ENCODE measurements at regions not wholly inside any gene's neighbourhood (a gene's known extent, or its start where the extent isn't known, plus 50 kb on each side); places are given as distances from the start of the nearest gene placed in this dataset.

GRCh38 chr5:10069637-10070313, 179.9 kb downstream of the ATPSCKMT start:
- DNase-seq, result no peak
- no peak overlapping the region for H4K8ac ChIP-seq (ENCODE audit: low read depth in 2 of 2, low read length in 2 of 2)
- no peak overlapping the region for H3K4me3 ChIP-seq (ENCODE audit: insufficient read depth, low read depth, low read length)
- no peak overlapping the region for H3K27ac ChIP-seq (ENCODE audit: insufficient read depth, low read length)
- H2AFZ ChIP-seq (replicated peaks; ENCODE audit: low read length, poor library complexity), result no peak overlapping the region
- H3K27me3 ChIP-seq (ENCODE audit: control insufficient read depth, insufficient read depth, low read length), result peaks cover 19% of the 10 kb centered on the region
- no peak overlapping the region for H3K23ac ChIP-seq (ENCODE audit: low read depth, low read length)
- intact Hi-C loops (cut with micrococcal nuclease) (no loop called here), dilution Hi-C loops (cut with HindIII; ENCODE audit: low sequenced_read_pairs, unreplicated experiment) (no loop called here), in situ Hi-C loops (cut with MboI; ENCODE audit: low sequenced_read_pairs) (no loop called here)
- no peak overlapping the region for H3K9ac ChIP-seq (ENCODE audit: low read depth, low read length)
- H3K18ac ChIP-seq (ENCODE audit: low read depth, low read length), result no peak overlapping the region
- no peaks in the 10 kb centered on the region for H3K79me1 ChIP-seq (ENCODE audit: low read depth in 1 of 2, low read length in 2 of 2)
- H2BK5ac ChIP-seq (ENCODE audit: low read depth, low read length, poor library complexity, severe bottlenecking), result no peak overlapping the region
- H3K4ac ChIP-seq (ENCODE audit: low read depth, low read length), result no peak overlapping the region
- ChIA-PET CTCF (no interaction called here), POLR2A (ENCODE audit: unreplicated experiment) (interaction anchor here (0.6 kb wide), 1 partner anchor 353 kb away, joined by 4 read pairs; no protein-coding TSS in a partner anchor)
- no peak for ATAC-seq (ENCODE audit: low read depth)
- no peak overlapping the region for H2BK120ac ChIP-seq (ENCODE audit: low read depth, low read length)
- no peak overlapping the region for H3K4me2 ChIP-seq (ENCODE audit: low read depth, low read length)
- H3K4me1 ChIP-seq (ENCODE audit: control insufficient read depth, insufficient read depth, low read length), result no peaks in the 10 kb centered on the region
- no peak overlapping the region for H2BK15ac ChIP-seq (ENCODE audit: low read depth, low read length)
- no peak overlapping the region for H3K14ac ChIP-seq (replicated peaks; ENCODE audit: low read depth, low read length)
- no peak overlapping the region for H3K56ac ChIP-seq (ENCODE audit: extremely low read depth, insufficient read depth, low read length)
- WGBS, 2 experiments (ENCODE audit: extremely low coverage in 2 of 2, insufficient read length in 1 of 2), result no CpG with 5 or more reads among the region's 4 CpGs
- no peak overlapping the region for H2AK9ac ChIP-seq (replicated peaks; ENCODE audit: low read depth, low read length, poor library complexity)
- H4K20me1 ChIP-seq (ENCODE audit: insufficient read depth, low read length), result no peaks in the 10 kb centered on the region
- no peaks in the 10 kb centered on the region for H3K36me3 ChIP-seq (ENCODE audit: control insufficient read depth, insufficient read depth, low read length)
- no TSS peak for BruUV-seq (replicated peaks)
- TF ChIP-seq RAD21 (IDR thresholded peaks at IDR 0.05; ENCODE audit: low read length), result no peak
- no peak overlapping the region for H4K5ac ChIP-seq (ENCODE audit: low read depth, low read length)
- H2BK20ac ChIP-seq (ENCODE audit: low read depth, low read length), result no peak overlapping the region
- no peaks in the 10 kb centered on the region for H3K9me1 ChIP-seq (ENCODE audit: insufficient read depth, low read length)
- peaks cover 2% of the 10 kb centered on the region for H3K9me3 ChIP-seq (ENCODE audit: control insufficient read depth, insufficient read depth, low read length)
- H2AK5ac ChIP-seq (ENCODE audit: low read depth, low read length), result no peak overlapping the region
- no peak overlapping the region for H4K91ac ChIP-seq (ENCODE audit: insufficient read depth, low read depth, low read length)

Measured in IMR-90 (cell line).